HepG2 (cell line): ENCODE measurements at regions not wholly inside any gene's neighbourhood (a gene's known extent, or its start where the extent isn't known, plus 50 kb on each side); places are given as distances from the start of the nearest gene placed in this dataset.
A peak's percentile ranks its signal among the peaks of the same experiment; 100 is the strongest.

Experiments
- FOXA3 ChIP-seq: IDR thresholded peaks from 2 replicates; pipeline ENCODE4 v1.6.1; 2016; ENCODE audit warnings: missing genetic modification reagents, missing compliant biosample characterization
- FOXJ3 ChIP-seq: sonication (generic); formaldehyde crosslinking; IDR thresholded peaks from 2 replicates; pipeline ENCODE4 v1.4.0; 2020; ENCODE audit warnings: missing genetic modification reagents, mild to moderate bottlenecking, borderline replicate concordance
- FOXO1 ChIP-seq: sonication (generic); formaldehyde crosslinking; IDR thresholded peaks from 2 replicates; pipeline ENCODE4 v1.4.0; 2020; ENCODE audit warnings: missing genetic modification reagents
- NCOA2 ChIP-seq: sonication (generic); formaldehyde crosslinking; IDR thresholded peaks from 2 replicates; pipeline ENCODE4 v1.8.0; 2022; ENCODE audit warnings: inconsistent platforms
- RARA ChIP-seq: IDR thresholded peaks from 2 replicates; pipeline ENCODE4 v1.6.1; 2016; ENCODE audit warnings: missing genetic modification reagents, missing compliant biosample characterization
- SMAD1 ChIP-seq: sonication (generic); formaldehyde crosslinking; IDR thresholded peaks from 2 replicates; pipeline ENCODE4 v1.4.0; 2020; ENCODE audit warnings: missing genetic modification reagents, low read depth, mild to moderate bottlenecking, borderline replicate concordance
- ZBTB4 ChIP-seq: sonication (generic); formaldehyde crosslinking; IDR thresholded peaks from 2 replicates; pipeline ENCODE4 v1.4.0; 2020; ENCODE audit warnings: missing genetic modification reagents, mild to moderate bottlenecking, borderline replicate concordance
- ZNF768 ChIP-seq: sonication (generic); formaldehyde crosslinking; IDR thresholded peaks from 2 replicates; pipeline ENCODE4 v1.4.0; 2020; ENCODE audit warnings: missing genetic modification reagents
- ZXDC ChIP-seq: sonication (generic); formaldehyde crosslinking; IDR thresholded peaks from 2 replicates; pipeline ENCODE4 v1.5.0; 2020; ENCODE audit warnings: mild to moderate bottlenecking, missing genetic modification reagents

DNA sequence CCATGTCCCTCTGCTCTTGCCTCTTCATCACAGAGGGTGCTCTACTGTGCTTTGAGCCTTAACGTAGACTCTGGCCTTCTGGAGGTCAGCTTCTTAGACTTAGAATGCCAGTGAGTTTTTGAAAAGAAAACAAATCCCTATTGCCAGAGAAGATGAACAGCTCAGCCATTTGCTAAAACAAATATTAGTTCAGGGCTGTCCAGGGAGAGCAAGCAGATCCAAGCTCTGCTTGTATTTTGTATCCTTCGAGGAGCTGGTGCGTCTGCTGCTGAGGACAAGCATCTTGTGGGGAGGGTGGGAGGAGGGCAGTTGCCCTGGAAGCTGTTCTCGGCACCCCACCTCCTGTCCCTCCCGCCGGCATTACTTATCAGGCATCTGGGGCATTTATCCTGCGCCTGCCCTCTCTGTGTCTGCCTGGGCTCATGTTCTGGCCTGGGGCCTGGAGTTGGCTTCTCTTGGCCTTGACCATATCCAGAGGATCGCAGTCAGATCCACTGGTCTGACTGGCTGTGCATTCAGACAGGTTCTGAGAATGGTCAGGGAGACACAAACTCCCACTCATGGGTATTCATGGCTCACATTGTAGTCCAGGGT, 173.1 kb upstream of the NLRP1 start (continued):
- TF ChIP-seq ZBTB4 (CRISPR knock-in tag) (no peak), SMAD1 (CRISPR knock-in tag) (no peak), FOXJ3 (CRISPR knock-in tag) (no peak), FOXO1 (CRISPR knock-in tag) (no peak), NCOA2 (CRISPR knock-in tag) (0 out of 2 replicates have a peak, but pooled peaks have one; percentile 14), ZXDC (CRISPR knock-in tag) (no peak), FOXA3 (0 out of 2 replicates have a peak, but pooled peaks have one; percentile 23), RARA (CRISPR knock-in tag) (peak; percentile 89), ZNF768 (CRISPR knock-in tag) (peak; percentile 15; the same call in 1 of the 2 replicates)
